DMS79 treated with DMSO at 0.1 percent for 48 hours (cell line): ENCODE measurements at regions not wholly inside any gene's neighbourhood (a gene's known extent, or its start where the extent isn't known, plus 50 kb on each side); places are given as distances from the start of the nearest gene placed in this dataset.

Source experiments
- DNase-seq: peaks from one replicate; lab custom pipeline; 2025; lab: John Stamatoyannopoulos, UW

DNA sequence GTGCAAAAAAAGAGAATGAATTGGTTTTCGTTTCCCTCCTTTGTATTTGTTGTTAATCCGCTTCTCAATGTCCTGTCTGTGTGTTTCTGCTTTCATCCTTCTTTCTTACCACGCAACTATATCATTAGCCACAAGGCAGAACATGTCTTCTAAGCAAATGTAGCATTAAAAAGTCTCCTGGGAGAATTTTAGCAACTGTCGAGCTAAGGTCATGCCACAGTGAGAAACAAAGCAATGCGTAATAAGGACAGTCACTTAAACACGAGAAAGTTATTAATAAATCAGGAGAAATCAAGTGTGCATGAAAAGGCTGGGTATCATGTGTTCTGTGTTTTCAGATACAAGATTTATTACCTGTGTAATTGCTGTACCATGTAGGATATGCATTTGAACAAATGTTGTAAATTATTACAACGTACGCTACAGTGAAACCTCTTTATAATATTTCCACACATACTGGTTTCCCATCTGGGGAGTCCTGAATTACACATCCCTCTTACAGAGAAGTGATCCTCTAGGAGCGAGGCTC, 890.8 kb downstream of the TRIML1 start:
- no peak for DNase-seq

DNA sequence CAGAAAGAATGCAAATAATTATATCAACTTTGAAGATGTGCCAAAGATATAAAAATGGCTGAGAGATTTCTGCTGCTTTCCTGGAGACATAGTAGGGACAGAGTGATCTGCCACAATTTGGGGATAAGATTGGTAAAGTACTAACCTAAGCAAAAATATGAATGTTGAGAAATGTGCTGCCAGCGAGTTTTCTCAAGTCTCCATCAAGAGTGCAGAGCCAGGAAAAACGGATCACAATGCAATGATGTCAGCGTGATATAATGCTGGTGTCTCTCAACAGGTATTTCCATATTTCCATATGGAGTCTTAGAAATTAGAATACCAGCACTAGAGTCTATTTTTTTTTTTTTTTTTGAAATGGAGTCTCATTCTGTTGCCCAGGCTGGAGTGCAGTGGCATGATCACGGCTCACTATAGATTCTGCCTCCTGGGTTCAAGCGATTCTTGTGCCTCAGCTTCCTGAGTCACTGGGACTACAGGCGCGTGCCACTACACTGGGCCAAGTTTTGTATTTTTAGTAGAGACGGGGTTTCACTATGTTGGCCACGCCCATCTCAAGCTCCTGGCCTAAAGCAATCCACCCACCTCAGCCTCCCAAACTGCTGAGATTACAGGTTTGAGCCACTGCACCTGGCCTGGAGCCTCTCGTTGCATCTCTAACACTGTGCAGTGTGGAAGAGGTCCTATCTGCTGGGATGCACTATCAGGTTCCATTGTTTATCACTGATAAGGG, 893.5 kb downstream of the TRIML1 start:
- DNase-seq = no peak

DNA sequence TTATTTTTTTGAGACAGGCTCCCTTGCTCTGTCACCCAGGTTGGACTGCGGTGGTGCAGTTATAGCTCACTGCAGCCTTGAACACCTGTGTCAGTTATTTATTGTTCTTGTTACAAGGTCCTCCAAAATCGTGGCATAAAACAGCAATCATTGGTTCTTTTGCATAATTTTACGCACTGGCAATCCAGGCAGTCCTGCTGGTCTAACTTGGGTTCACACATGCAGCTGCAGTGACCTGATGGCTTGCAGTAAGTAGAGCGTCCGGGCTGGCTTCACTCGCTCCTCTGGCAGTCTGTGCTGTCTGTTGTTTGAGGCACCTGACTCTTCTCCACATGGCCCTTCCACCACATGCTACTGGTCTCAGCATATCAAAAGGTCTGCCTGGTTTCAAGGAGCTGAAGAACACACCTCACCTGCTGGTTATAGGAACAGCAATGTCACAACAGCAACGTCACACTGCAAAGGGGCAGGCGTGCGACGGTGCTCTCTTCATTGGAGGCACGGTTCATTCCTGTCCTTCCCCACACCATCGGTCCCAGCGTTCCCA, 894.6 kb downstream of the TRIML1 start:
- DNase-seq = no peak

DNA sequence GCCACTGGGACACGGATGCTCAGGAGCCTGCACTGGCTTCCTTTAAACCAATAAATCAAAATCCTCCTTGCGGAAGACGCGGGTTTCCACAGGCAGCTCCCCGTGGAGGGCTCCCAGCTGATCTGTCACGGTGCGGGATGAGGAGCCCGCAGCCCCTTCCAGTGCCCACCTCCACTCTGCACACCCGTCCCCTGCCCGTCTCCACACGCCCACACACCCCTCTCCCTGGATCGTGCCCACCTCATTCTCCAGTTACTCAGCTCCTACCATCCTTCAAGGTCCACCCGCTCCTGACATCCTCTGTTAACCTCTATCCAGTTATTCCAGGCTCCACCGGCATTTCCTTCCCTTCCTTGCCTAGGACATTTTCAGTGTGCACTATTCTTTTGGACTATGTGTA, 895.9 kb downstream of the TRIML1 start:
- DNase-seq = no peak

DNA sequence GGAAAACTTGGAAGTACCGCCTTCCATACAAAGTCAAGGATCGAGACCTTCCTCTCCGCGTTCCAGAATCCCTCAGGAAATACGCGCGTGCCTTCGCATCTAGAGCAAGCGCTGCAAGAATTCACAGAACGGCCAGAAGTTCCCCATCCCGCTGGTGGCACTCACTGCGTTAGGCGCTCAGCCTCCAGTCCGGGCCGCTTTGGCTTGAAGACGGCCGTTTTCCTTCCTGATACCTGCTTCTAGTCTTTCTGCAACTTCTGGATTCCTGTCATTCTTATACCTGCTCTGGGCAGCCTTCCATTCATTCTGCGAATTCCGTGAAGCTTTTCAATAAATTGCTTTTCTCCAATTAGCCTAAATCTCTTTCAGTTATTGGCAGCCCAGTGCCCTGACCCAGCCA, 896.4 kb downstream of the TRIML1 start:
- DNase-seq = no peak

DNA sequence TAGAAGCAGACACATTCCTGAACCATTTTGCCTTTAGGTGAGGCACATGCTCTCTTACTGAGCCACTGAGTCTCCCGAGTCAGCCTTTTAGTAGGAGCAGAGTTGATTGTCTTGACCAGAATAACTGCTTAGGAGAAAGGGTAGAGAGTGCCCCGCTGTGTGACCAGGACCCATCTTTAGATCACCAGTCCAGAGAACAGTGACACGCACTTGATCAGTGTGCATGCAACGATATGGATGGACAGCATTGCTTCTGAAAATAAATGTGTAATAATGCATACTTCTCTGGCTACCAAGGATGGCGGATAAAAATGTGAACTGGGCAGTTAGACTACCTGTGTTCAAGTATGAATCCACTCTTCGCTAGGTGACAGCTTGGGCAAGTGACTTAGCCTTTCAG, 897.7 kb downstream of the TRIML1 start:
- no peak for DNase-seq

DNA sequence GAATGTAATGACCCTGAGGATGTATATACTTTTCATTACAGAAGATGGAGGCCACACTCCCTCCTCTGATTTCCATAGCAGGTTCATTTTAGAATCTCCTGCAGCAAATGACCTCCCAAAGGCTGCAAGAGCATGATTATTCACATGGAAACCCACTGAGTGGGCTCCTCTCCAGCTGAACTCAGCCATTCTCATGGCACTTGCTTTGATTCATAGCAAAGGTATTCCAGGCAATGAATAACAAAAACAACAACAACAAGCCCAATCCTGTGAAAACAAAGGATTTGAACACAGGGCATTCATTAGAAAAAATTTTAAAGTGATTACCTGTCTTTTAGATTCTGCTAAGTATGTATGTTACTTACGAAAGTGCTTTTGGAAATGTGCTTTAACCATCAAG, 894.0 kb upstream of the FRG1 start:
- no peak for DNase-seq

DNA sequence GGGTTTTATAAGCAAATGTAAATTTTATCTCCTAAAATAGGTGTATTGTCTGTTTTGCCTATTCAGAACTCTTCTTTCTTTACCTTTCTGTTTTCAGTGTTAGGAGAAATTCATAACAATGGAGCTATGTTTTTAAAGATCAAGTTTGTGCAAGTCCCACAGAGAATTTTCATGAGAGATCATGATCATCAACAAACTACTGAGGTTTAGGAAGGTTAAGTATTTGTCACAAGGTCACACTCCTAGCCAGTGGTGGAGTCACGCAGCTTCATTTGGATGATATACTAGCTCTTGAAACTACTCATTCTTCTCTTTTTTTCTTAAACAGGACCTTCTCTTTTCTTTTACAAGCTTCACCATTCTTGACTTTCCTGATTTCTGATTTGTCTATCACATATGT, 892.6 kb upstream of the FRG1 start:
- DNase-seq = no peak

DNA sequence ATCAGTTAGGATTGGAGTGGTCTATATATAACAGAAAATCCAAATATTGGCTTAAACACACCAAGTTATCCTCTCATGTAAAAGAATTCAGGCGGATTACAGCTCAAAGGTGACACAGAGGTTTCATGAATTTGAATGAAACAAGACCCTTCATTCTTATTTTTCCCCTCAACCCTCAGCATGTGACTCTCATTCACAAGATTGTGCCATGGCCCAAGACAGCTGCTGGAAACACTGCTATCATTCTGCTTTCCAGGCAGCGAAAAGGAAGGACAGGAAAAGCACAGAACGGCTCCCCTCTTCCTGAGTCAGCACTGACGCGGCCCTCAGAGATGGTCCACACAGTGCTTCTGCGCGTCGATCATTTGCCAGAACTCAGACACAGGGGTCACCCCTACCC, 891.0 kb upstream of the FRG1 start:
- DNase-seq = no peak

DNA sequence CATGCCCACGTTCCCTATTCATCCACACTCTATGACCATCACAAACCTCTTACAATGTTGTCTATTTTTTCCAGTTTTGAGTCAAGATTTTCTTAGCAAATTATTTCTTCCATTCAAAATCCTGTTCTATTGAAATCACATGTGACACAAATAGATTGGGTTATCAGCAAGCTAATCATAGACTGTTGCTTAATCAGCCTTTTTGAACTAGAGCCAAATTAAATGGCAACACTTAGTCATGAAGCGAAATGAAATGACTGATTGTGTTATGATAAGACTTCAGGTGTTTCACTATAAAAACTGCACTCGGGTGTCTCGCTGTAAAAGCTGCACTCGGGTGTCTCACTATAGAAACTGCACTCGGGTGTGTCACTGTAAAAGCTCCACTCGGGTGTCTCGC, 890.0 kb upstream of the FRG1 start:
- DNase-seq = no peak

DNA sequence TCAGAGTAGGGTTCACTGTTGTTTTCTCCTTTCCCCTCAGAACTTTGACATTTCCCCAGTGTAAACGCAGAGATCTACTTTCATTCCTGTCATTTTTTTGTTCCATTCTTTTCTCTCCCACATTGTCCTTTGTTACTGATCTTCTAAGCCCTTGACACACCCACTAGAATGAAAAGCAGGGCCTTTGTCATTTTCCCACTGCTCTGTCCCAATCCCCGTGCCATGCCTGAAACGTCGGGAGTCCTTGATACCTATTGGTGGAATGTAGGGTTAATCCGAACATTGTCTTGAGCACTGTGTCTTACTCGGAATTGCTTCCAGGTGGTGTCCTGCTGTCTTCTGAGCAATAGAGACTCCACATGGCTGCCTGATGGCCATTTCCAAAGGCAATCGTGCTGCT, 887.1 kb upstream of the FRG1 start:
- DNase-seq = no peak

DNA sequence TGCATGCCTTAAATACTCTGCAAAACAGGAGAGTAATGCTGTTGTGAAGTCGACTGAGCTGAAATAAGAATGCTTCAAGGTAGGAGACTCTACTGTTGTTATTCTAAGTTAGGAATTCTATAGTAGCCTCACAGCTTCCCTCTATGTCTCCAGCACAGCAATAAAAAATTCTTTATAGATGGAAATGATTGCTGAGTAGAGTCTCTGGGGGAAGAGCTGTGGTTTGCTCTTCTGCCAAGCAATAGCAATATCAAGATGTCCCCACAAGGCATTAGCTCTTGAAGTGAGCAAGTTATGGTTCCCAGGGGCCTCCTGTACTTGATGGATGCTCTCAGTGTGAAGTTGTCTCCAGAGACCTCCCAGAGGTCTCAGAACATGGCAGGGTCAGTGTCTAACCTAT, 880.6 kb upstream of the FRG1 start:
- no peak for DNase-seq

DNA sequence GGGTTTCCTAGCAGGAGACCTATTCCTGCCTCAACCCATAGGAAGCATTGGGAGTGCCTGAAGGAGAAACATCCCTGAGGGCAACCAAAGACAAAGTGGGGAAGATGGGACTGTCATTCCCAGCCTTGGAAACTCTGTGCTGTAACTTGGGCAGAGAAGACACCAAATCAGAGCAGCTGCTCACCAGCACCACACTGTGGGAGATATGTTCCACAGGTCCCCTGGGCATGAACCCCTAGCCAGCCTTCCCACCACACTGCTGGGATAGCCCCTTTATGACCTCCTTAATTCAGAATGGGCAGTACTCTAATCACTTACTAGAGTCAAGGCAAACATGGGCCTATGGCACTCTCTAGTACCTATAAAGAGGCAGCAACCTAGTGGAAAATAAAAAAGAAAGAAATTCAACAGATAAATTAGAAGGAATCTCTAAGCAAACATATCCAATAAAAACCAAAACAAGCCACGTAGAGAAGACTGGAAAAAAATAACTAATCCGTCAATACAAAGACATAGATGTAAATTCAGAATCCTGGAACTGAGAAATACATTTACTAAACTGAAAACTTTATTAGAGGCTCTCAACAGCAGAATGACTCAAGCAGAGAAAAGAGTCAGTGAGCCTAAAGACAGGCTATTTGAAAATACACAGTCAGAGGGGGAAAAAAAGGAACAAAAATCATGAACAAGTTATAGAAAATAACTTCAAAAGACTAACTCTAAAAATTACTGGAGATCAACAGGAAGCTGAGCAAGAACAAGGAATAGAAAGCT, 878.4 kb upstream of the FRG1 start:
- no peak for DNase-seq

DNA sequence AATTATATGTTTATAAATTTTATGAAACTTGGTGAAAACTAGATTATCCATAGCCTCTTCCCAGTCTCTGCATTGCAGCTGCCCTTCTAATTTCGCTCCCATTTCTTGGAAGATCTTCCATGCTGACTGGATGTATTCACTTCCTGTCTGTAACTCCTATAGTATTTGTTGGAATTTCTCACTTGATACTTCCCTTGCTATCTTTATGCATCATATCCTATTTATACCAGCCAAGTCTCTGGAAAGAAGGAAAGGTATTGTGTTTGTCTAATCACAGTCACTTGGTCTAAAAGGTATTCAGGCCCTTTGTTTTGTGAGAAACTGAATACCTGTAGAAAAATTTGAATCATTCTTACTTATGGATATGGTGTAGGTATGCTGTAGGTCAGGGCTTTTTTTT, 870.9 kb upstream of the FRG1 start:
- no peak for DNase-seq

DNA sequence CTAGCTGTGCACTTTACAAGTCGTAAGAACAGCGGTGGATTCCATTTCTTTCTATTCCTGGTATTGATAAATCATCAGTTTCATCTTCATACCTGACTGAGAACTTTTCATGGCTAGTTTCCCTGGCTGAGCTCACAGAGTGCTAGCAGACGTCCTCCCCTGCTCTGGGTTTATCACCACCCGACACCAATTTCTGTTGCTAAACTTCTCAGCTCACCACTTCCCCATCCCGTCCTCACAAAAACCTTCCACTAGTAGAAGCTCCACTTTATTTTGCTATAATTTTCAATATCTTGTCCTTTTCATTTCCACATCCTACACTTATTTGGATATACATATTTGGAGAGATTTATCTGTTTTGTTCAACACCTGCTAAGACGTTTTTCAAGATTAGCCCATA, 869.4 kb upstream of the FRG1 start:
- DNase-seq = no peak

DNA sequence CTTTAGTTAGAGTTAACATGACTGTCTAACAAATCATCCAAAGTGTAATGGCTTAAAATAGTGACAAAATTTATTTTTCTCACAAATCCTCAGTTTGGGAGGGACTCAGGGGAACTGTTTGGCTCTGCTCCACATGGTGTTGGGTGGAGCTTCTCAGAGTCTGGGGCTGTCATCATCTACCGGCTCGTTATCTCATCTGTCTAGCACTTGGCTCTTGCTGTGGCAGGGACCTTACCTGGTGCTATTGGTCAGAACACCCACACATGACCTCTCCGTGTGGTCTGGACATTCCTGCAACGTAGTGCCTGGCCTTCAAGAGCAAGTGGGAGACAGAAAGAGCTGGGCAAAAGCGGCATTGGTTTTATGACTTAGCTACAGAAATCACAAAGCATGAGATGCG, 866.9 kb upstream of the FRG1 start:
- DNase-seq = no peak

DNA sequence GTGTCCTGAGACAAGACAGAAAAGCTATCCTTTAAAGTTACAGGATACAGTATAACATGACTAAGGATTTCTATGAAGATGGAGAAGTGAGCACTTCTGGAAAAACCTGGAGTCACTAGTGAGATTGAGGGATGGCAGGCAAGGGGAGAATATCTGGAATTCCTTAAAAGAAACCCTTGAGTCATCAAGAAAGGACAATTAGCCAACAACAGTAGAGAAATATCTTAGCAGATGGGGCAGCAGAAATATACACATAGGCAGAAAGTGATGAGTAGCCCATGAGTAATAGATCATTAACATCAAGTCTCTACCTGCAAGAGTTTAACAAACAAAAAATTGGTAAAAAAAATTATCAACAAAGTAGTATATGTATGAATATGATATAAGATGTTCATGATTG, 858.8 kb upstream of the FRG1 start:
- no peak for DNase-seq

DNA sequence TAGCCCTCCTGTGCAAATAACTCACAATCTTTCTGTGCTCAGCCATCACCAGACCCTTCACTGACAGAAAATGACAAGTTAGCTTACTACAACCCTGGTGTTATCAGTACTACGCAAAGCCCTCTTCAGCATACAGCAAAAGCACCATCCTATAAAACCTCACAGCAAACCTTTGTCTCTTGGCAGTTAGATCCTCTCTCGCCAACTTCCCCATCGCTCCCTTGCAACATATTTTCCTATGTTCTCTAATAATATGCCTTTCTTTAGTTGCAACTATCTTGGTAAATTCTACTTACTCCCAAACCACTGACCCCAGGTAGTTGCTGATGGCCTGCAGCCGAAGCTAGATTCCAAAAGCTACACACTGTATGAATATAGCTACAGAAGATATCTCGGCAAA, 856.9 kb upstream of the FRG1 start:
- DNase-seq = no peak

DNA sequence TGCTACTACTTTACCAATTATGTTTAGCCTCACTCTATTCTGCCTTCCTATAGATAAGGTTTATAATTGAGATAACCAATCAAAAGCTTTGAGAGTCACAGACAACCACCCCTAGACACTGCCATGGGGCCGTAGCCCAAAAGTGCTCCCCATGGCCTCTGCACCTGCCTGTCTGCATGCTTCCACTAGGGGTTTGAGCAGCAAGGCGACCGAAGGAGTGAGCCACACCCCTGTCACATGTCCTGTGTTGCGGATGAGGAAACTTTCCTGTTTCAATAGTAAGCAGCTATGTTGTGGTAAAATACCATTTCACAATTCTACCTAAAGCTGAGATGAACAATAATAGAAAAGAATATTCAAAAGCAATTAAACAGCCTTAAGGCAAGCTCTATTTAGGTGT, 856.0 kb upstream of the FRG1 start:
- DNase-seq = no peak

DNA sequence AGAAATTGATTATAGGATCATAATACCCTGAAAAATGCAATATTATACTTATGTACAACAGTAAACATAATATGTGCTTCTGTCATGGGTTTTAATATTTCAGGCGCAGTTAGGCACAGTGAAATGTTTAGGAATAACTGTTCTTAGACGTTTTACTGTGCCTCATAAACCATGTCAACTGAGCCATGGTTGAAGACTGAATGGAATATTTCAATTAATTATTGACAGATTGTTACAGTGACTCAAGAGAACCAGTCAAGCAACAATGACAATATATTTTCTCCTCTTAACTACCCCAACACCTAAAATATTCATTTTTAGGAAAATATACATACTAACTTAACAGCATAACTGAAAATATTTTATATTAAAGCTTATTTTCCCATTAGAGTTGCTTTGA, 852.7 kb upstream of the FRG1 start:
- no peak for DNase-seq

DNA sequence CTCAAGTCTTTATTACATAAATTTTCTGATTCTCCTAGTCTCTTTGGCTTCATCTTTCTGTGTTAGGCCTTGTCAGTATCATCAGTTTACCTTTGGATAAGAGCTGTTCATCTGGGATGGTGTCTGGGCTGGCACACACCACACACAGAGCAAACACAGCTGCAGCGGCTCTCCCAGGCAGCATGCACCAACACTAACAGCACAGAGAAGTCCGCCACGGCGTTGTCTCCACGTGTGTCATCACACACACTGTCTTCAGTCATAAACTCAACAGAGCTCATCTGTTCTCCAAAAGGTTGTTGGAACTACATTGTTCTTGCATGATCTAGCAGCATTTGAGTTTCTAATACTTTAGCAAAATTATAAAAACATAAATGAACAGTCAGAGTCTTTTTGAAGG, 851.9 kb upstream of the FRG1 start:
- DNase-seq = no peak

DNA sequence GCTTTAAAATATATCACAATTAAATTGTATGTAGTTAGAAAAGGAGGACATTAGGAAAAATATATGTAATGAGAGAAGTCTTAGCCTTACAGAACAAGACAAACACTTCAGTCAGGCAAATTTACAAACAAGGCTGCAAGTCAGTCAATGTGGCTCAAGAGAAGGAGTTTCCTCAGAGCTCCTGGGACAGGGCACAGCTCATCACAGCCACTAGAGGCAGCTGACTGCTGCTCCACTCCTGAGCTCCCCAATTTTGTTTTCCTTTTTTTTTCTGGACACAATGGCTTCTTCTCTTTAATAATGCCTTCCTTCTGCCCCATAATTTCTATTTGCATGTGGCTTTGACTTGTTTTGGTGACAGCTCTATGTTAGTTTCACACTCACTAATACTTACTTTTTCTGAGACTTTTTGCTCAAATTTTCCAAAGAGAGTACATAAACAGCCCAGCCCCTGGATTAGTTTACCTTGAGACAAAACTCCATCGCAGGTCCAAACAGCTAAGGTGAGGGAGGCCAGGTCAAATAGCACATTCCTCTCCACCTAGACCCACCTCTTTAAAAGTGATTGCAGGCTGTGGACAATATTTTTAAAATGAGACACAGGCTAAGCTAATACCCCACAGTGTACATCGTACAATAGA, 850.4 kb upstream of the FRG1 start:
- no peak for DNase-seq

DNA sequence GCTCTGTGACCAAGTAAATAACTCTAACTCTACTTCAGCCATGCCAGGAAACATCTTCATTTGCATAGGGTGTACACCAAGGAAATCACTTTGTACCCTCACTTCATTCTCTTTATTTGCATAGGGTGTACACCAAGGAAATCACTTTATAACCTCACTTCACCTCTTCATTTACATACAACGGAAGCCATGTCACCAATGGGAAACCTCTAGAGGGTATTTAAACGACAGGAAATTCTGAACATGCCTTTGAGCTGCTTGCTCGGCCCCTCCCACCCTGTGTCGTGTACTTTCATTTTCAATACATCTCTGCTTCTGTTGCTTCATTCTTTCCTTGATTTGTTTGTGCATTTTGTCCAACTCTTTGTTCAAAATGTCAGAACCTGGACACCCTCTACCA, 848.1 kb upstream of the FRG1 start:
- no peak for DNase-seq
